ENCODE measurements at regions not wholly inside any gene's neighbourhood (a gene's known extent, or its start where the extent isn't known, plus 50 kb on each side); places are given as distances from the start of the nearest gene placed in this dataset.
"Not testable (repeated sequence)": the region's sequence is repeated elsewhere in the genome, so short reads cannot be mapped to it uniquely, and the experiment has no call there.

- DNase-seq (ENCODE audit: low spot score): peak; percentile 9
Measured at GRCh38 chr1:148679050-148679786, 69.4 kb upstream of the NUDT4B start.

GRCh38 chr1:148679787-148680326 lies 68.7 kb upstream of the NUDT4B start:
- DNase-seq (ENCODE audit: low spot score): not testable (repeated sequence)

GRCh38 chr1:148686735-148687134 lies 61.8 kb upstream of the NUDT4B start:
- not testable (repeated sequence) for DNase-seq (ENCODE audit: low spot score)

GRCh38 chr1:148687376-148687775 lies 61.2 kb upstream of the NUDT4B start:
- DNase-seq (ENCODE audit: low spot score): not testable (repeated sequence)
